ENCODE measurements at regions not wholly inside any gene's neighbourhood (a gene's known extent, or its start where the extent isn't known, plus 50 kb on each side); places are given as distances from the start of the nearest gene placed in this dataset.

- no peak for TF ChIP-seq CTCF (IDR thresholded peaks at IDR 0.05; ENCODE audit: low read depth, low read length)
- no peak for DNase-seq (ENCODE audit: low read depth in 2 of 2)
- H3K4me3 ChIP-seq (replicated peaks in 1 of 2; ENCODE audit: low read depth in 2 of 2, low read length in 2 of 2), result no peak overlapping the region
Measured at GRCh38 chr7:42763137-42763551, 148.7 kb downstream of the C7orf25 start.

GRCh38 chr7:42761486-42761885, 150.4 kb downstream of the C7orf25 start:
- no peak for TF ChIP-seq CTCF (IDR thresholded peaks at IDR 0.05; ENCODE audit: low read depth, low read length)
- no peak overlapping the region for H3K4me3 ChIP-seq (replicated peaks in 1 of 2; ENCODE audit: low read depth in 2 of 2, low read length in 2 of 2)
- DNase-seq (ENCODE audit: low read depth in 2 of 2), result no peak

GRCh38 chr7:42758124-42758523, 153.7 kb downstream of the C7orf25 start:
- no peak for TF ChIP-seq CTCF (IDR thresholded peaks at IDR 0.05; ENCODE audit: low read depth, low read length)
- no peak overlapping the region for H3K4me3 ChIP-seq (replicated peaks in 1 of 2; ENCODE audit: low read depth in 2 of 2, low read length in 2 of 2)
- DNase-seq (ENCODE audit: low read depth in 2 of 2), result no peak

- H3K4me3 ChIP-seq (replicated peaks in 1 of 2; ENCODE audit: low read depth in 2 of 2, low read length in 2 of 2), result no peak overlapping the region
- no peak for TF ChIP-seq CTCF (IDR thresholded peaks at IDR 0.05; ENCODE audit: low read depth, low read length)
- DNase-seq (ENCODE audit: low read depth in 2 of 2), result no peak
Measured at GRCh38 chr7:42756841-42757240, 155.0 kb downstream of the C7orf25 start.

GRCh38 chr7:42753811-42754363, 158.0 kb downstream of the C7orf25 start:
- no peak for TF ChIP-seq CTCF (IDR thresholded peaks at IDR 0.05; ENCODE audit: low read depth, low read length)
- no peak for DNase-seq (ENCODE audit: low read depth in 2 of 2)
- no peak overlapping the region for H3K4me3 ChIP-seq (replicated peaks in 1 of 2; ENCODE audit: low read depth in 2 of 2, low read length in 2 of 2)

GRCh38 chr7:42753367-42753766, 158.5 kb downstream of the C7orf25 start:
- H3K4me3 ChIP-seq (replicated peaks in 1 of 2; ENCODE audit: low read depth in 2 of 2, low read length in 2 of 2), result no peak overlapping the region
- no peak for DNase-seq (ENCODE audit: low read depth in 2 of 2)
- TF ChIP-seq CTCF (IDR thresholded peaks at IDR 0.05; ENCODE audit: low read depth, low read length), result no peak

GRCh38 chr7:42750172-42750571, 161.7 kb downstream of the C7orf25 start:
- no peak overlapping the region for H3K4me3 ChIP-seq (replicated peaks in 1 of 2; ENCODE audit: low read depth in 2 of 2, low read length in 2 of 2)
- DNase-seq (ENCODE audit: low read depth in 2 of 2), result no peak
- no peak for TF ChIP-seq CTCF (IDR thresholded peaks at IDR 0.05; ENCODE audit: low read depth, low read length)
